GM12874 (cell line): ENCODE measurements at regions not wholly inside any gene's neighbourhood (a gene's known extent, or its start where the extent isn't known, plus 50 kb on each side); places are given as distances from the start of the nearest gene placed in this dataset.

Experiments used
- TF ChIP-seq, protein P1 (sequence below): IDR thresholded peaks from 2 replicates; pipeline ENCODE4 v1.5.1; 2011; ENCODE audit warnings: low read depth, mild to moderate bottlenecking, control low read depth, low read length, moderate library complexity; ENCODE audit not compliant: insufficient read depth

DNA sequence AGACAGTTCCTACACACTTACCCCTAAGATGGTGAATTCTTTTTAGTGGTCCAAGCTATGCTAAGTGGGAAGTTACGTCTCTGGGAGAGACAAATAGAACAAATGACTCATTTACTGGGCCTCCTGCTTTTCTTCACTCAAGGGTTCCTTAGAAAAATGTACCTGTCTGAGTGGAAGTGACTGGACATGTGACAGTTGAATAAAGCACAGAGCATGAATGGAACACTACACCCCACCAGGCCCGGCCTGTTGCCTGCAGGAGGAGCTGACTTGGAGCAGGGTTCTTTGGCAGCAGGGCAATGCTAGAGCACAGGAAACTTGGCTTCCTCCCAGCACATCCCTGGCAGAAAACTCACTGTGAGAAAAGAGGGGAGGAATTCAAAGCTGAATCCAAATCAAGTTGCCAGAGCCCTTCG, 451.0 kb upstream of the SETBP1 start:
- TF ChIP-seq, protein P1, sequence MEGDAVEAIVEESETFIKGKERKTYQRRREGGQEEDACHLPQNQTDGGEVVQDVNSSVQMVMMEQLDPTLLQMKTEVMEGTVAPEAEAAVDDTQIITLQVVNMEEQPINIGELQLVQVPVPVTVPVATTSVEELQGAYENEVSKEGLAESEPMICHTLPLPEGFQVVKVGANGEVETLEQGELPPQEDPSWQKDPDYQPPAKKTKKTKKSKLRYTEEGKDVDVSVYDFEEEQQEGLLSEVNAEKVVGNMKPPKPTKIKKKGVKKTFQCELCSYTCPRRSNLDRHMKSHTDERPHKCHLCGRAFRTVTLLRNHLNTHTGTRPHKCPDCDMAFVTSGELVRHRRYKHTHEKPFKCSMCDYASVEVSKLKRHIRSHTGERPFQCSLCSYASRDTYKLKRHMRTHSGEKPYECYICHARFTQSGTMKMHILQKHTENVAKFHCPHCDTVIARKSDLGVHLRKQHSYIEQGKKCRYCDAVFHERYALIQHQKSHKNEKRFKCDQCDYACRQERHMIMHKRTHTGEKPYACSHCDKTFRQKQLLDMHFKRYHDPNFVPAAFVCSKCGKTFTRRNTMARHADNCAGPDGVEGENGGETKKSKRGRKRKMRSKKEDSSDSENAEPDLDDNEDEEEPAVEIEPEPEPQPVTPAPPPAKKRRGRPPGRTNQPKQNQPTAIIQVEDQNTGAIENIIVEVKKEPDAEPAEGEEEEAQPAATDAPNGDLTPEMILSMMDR, result no peak

DNA sequence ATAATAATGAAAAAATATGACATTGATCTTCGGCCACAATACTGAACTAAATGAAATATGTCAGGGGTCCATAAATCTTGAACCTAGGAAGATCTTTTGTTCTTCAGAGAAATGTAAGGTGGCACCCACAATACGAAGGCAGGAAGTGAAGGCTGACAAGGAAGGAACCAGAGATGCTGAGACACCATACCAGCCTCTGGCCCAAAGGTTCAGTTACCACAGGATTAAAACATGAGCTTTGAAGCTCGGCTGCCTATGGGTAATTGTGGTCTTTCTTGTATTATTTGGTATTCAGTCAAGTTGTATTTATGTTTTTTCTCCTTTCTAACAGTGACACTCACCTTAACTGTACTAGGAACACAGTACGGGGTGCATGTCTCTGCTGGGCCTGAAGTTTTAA, 448.8 kb upstream of the SETBP1 start:
- TF ChIP-seq, protein P1, result no peak

DNA sequence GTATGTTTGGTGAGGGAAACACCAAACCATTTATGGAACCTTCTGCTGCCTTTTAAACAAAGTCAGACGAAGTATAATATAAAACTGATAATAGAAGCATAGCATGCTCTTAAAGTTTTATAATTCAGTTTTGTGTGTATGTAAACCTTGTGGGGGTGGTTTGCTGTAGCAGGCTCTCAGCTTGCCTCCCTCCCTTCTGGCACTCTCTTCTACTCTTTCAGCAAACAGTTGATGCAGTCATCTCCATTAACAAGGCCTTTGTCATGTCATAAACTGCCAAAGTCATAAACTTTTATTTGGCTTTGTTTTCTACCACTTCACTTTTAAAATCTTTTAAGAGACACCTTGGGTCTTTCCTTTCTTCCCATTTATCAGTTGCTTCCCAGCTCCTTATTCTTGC, 448.2 kb upstream of the SETBP1 start:
- TF ChIP-seq, protein P1, result no peak

DNA sequence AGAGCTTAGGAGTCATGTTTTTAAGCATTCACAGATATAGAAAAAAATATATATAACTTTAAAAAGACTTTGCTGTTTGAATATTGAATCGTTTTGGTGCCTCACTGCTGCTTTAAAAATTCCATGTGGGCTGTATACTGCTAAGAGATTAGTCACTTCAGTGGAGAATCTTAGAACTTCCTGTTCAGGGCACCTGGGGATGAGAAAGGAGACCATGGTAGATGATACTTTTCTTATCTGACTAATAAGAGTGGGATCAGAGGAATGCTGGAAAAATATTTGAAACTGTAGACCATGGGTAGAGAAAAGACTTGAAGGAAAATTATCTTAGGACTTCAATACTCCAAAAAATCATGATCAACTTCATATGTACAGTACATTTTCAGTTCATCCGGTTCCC, 442.2 kb upstream of the SETBP1 start:
- TF ChIP-seq, protein P1, result no peak

DNA sequence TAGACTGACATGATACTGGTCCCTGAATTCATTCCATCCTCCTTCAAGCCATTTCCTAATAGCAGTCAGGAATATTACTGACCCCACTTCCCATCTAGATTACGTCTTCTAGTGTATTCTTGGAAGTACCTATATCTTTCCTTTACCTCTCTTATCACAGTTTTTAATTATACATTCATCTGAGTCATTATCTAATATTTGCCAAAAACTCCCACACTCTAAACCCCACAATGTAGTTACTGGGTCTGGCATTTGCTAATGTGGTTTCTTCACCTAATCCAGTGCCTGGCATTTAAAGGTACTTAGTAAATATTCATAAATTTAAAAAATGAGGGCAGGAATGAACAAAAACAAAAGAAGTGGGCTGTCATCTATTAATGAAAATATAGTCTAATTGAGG, 441.8 kb upstream of the SETBP1 start:
- TF ChIP-seq, protein P1, result no peak

DNA sequence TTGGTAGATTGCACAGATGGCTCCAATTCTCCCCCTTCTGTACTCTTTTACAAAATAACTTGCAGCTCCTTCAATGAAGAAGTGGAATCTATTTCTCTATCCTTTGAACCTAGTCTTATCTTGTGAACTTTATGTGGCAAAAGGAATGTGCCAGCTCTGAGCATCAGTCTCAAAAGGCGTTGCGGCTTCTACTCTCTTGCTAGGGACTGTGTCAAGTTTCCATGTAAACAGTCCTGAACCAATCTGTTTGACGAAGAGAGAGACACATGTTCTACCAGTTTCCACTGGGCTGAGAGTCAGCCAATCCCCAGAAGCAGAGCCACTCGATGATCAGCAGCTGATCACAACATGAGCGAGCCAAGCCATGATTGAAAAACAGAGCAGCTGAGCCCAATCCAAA, 439.7 kb upstream of the SETBP1 start:
- TF ChIP-seq, protein P1, result no peak

DNA sequence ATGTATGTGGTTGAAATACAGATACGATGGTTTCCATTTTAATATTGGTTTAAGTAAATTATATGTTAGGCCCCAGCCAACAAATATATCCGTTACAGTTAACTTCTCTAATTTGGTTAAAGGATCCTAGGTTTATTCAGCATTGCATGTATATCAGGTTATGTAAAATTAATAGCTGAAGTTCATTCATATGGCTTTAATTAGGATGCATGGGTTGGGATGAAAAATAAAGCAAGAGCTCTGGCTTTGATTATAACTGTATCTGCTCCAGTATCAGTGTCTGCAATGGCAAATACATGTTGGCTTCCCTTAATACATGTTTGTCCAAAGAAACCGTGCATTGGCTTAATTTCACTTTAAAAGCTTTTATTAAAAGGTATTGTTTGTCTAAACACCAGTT, 435.7 kb upstream of the SETBP1 start:
- TF ChIP-seq, protein P1, result no peak

DNA sequence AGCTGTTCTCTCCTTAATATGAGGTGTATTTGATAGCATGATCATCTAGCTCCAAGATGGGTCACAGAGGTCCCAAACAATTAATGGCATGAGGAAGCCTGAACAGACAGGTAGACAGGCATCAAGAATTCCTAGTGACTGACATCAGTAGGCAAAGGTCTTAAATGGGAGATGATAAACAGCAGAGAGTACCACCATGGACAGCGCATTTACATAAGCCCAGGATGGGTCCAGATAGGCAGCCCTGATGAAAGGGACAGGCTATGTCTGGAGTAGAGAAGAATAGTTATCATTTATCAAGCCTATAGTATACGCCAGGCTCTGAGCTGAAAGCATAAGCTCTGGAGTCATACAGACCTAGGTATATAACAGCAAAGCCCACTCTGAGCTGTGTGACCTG, 434.7 kb upstream of the SETBP1 start:
- TF ChIP-seq, protein P1, result no peak
